SU-DHL-6 (cell line): ENCODE measurements at regions not wholly inside any gene's neighbourhood (a gene's known extent, or its start where the extent isn't known, plus 50 kb on each side); places are given as distances from the start of the nearest gene placed in this dataset.

Experiments used
- H2AFZ ChIP-seq: fragments of 200-600 bp; sonication (generic); 2 replicates; pipeline ENCODE4 v1.6.1; 2014; ENCODE audit warnings: low read depth, mild to moderate bottlenecking, moderate library complexity, mixed read lengths, antibody characterized with exemption, low read length; ENCODE audit not compliant: severe bottlenecking
- H3F3A ChIP-seq: fragments of 200-600 bp; shearing (Covaris generic); 2 replicates; pipeline ENCODE4 v1.6.0; 2016; ENCODE audit warnings: antibody characterized with exemption, mild to moderate bottlenecking; ENCODE audit not compliant: insufficient read depth
- H3K27ac ChIP-seq: fragments of 200-600 bp; sonication (generic); 2 replicates; pipeline ENCODE4 v1.5.1; 2016; ENCODE audit warnings: low read depth, mild to moderate bottlenecking, low read length, moderate library complexity, mixed read lengths
- H3K27me3 ChIP-seq: fragments of 200-600 bp; sonication (generic), shearing (Covaris generic); 2 replicates; pipeline ENCODE4 v1.6.0; 2014; ENCODE audit warnings: mild to moderate bottlenecking, low read length
- H3K36me3 ChIP-seq: fragments of 200-600 bp; sonication (generic); 2 replicates; pipeline ENCODE4 v1.6.1; 2014; ENCODE audit warnings: mild to moderate bottlenecking, low read length, mixed read lengths
- H3K4me2 ChIP-seq: fragments of 300-600, 200-600 bp; shearing (Covaris generic), sonication (generic); 2 replicates; pipeline ENCODE4 v1.6.0; 2014; ENCODE audit warnings: low read length, low read depth, mild to moderate bottlenecking; ENCODE audit not compliant: poor library complexity, severe bottlenecking
- H3K4me3 ChIP-seq: fragments of 200-600 bp; sonication (generic); 2 replicates; pipeline ENCODE4 v1.5.1; 2014; ENCODE audit warnings: antibody characterized with exemption, low read length, mild to moderate bottlenecking, mixed read lengths; ENCODE audit not compliant: insufficient read depth, poor library complexity, severe bottlenecking
- H3K79me2 ChIP-seq: fragments of 200-600 bp; sonication (generic); 2 replicates; pipeline ENCODE4 v1.6.1; 2014; ENCODE audit warnings: mild to moderate bottlenecking, low read length, moderate library complexity; ENCODE audit not compliant: insufficient read depth
- H3K9ac ChIP-seq: fragments of 200-600 bp; sonication (generic); 2 replicates; pipeline ENCODE4 v1.7.0; 2014; ENCODE audit warnings: mild to moderate bottlenecking, low read length
- H3K9me2 ChIP-seq: fragments of 200-600 bp; sonication (generic); replicated peaks from 2 replicates; pipeline ENCODE4 v1.6.1; 2014; ENCODE audit warnings: low read length; ENCODE audit not compliant: insufficient read depth
- H3K9me3 ChIP-seq: fragments of 200-600 bp; sonication (generic); 2 replicates; pipeline ENCODE4 v1.6.1; 2014; ENCODE audit warnings: low read length, mixed read lengths; ENCODE audit not compliant: insufficient read depth
- H4K20me1 ChIP-seq: fragments of 200-600 bp; sonication (generic); 2 replicates; pipeline ENCODE4 v1.6.1; 2014; ENCODE audit warnings: low read depth, mild to moderate bottlenecking, antibody characterized with exemption, low read length, moderate library complexity, mixed read lengths
- EZH2phosphoT487 ChIP-seq: fragments of 200-600 bp; sonication (generic), shearing (Covaris generic); conservative IDR thresholded peaks from 2 replicates; pipeline ENCODE4 v1.6.1; 2018; ENCODE audit warnings: mild to moderate bottlenecking, antibody characterized with exemption, low read length, moderate library complexity, mixed read lengths
- TF ChIP-seq, protein P1 (sequence below): fragments of 200-600 bp; sonication (generic); IDR thresholded peaks from one replicate; pipeline ENCODE4 v1.5.1; 2017; ENCODE audit warnings: antibody characterized with exemption, mild to moderate bottlenecking, low read length, moderate library complexity; ENCODE audit not compliant: insufficient read depth, poor library complexity, severe bottlenecking

DNA sequence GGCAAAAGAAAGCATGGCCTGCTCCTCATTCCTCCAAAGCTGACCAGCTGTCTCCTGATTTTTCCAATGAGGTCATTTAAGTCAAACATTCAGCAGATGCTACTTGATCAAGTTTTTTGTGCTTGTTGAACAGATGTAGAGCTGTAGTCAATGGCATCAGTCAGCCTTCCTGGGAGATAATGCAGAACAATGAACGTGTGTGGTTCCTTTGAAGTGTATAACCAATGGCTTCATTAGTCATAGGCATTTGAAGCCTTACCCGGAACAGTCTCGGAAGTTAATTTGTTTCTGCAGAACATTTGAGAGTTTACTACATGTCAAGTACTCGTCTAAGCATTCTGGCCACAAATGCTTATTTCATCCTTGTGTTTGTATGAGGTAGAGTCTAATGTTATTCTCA is 227.1 kb downstream of the ADRA2A start:
- Histone ChIP-seq H3K36me3 (no peaks in the 10 kb centered on the region), H2AFZ (no peak overlapping the region), H3K27ac (no peak overlapping the region), H4K20me1 (no peaks in the 10 kb centered on the region), H3K4me2 (no peak overlapping the region), H3K79me2 (no peaks in the 10 kb centered on the region), H3F3A (no peaks in the 10 kb centered on the region), H3K9me3 (no peaks in the 10 kb centered on the region), H3K27me3 (no peaks in the 10 kb centered on the region), H3K9ac (no peak overlapping the region), H3K4me3 (no peak overlapping the region), H3K9me2 (no peaks in the 10 kb centered on the region)
- TF ChIP-seq EZH2phosphoT487 = no peak
- TF ChIP-seq, protein P1, sequence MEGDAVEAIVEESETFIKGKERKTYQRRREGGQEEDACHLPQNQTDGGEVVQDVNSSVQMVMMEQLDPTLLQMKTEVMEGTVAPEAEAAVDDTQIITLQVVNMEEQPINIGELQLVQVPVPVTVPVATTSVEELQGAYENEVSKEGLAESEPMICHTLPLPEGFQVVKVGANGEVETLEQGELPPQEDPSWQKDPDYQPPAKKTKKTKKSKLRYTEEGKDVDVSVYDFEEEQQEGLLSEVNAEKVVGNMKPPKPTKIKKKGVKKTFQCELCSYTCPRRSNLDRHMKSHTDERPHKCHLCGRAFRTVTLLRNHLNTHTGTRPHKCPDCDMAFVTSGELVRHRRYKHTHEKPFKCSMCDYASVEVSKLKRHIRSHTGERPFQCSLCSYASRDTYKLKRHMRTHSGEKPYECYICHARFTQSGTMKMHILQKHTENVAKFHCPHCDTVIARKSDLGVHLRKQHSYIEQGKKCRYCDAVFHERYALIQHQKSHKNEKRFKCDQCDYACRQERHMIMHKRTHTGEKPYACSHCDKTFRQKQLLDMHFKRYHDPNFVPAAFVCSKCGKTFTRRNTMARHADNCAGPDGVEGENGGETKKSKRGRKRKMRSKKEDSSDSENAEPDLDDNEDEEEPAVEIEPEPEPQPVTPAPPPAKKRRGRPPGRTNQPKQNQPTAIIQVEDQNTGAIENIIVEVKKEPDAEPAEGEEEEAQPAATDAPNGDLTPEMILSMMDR = no peak

DNA sequence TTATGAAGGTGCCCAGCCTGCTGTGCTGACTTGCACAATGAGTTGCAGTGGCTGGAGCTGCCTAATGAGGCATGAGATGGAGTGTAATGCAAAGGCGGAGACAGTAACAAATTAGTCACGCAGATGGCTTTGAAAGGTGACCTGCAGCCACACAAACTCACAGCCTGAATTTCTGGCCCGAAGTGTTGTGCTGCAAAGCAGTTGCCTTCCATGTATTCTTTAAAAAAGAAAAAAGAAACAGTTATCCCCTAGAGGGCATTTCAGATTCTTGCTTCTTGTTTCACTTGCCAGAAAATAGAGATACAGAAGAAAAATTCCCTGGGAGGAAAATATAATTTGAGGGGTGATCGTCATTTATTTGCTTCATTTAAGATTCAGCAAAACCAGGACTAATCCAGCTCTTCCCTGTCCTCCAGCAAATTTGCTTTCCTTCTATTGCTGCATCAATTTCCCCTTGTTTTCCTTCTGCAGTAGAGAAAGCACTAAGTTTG is 239.9 kb downstream of the ADRA2A start:
- Histone ChIP-seq H3K9ac (no peak overlapping the region), H3K36me3 (no peaks in the 10 kb centered on the region), H3K9me2 (no peaks in the 10 kb centered on the region), H2AFZ (no peak overlapping the region), H3K4me2 (no peak overlapping the region), H3K9me3 (no peaks in the 10 kb centered on the region), H3K79me2 (no peaks in the 10 kb centered on the region), H3F3A (no peaks in the 10 kb centered on the region), H3K27ac (no peak overlapping the region), H3K27me3 (no peaks in the 10 kb centered on the region), H4K20me1 (no peaks in the 10 kb centered on the region), H3K4me3 (no peak overlapping the region)
- no peak for TF ChIP-seq EZH2phosphoT487
- TF ChIP-seq, protein P1 = no peak

DNA sequence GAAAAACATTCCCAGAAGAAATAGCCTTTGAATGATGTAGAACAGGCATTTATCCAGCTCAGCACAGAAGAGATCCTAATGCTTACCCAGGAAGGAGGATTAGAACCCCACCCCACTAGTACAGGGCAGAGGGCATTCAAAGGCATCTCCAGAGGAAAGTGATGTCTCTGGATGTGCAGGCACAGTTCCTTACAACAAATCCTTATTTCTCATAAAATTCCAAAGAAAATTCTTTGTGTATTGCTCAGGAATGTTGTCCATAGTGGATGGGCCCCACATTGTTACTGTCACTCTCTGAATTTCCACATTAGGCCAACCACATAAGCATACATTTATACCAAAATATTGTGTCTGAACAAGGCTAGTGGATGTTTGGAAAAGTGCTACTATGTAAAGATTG is 243.0 kb downstream of the ADRA2A start:
- Histone ChIP-seq H3K4me3 (no peak overlapping the region), H3K4me2 (no peak overlapping the region), H3K9me2 (no peaks in the 10 kb centered on the region), H3K79me2 (no peaks in the 10 kb centered on the region), H3K9ac (no peak overlapping the region), H2AFZ (no peak overlapping the region), H3K27me3 (no peaks in the 10 kb centered on the region), H3K36me3 (no peaks in the 10 kb centered on the region), H3K27ac (no peak overlapping the region), H4K20me1 (no peaks in the 10 kb centered on the region), H3F3A (no peaks in the 10 kb centered on the region), H3K9me3 (no peaks in the 10 kb centered on the region)
- no peak for TF ChIP-seq EZH2phosphoT487
- TF ChIP-seq, protein P1 = no peak
